SJSA1 (cell line): ENCODE measurements at regions not wholly inside any gene's neighbourhood (a gene's known extent, or its start where the extent isn't known, plus 50 kb on each side); places are given as distances from the start of the nearest gene placed in this dataset.
A peak's percentile ranks its signal among the peaks of the same experiment; 100 is the strongest.

Experiments
- DNase-seq, 2 experiments: peaks; one replicate each; pipeline ENCODE4 v3.0.0-alpha.2; 2015 to 2020; ENCODE audit warnings: low spot score in 2 of 2, low read depth in 1 of 2
- H3K27ac ChIP-seq: fragments of 250-450 bp; sonication (Bioruptor Pico); 2 replicates; pipeline ENCODE4 v1.5.1; 2020; ENCODE audit warnings: mild to moderate bottlenecking, moderate library complexity
- H3K27me3 ChIP-seq: fragments of 250-450 bp; sonication (Bioruptor Pico); replicated peaks from 2 replicates; pipeline ENCODE4 v1.5.1; 2020; ENCODE audit warnings: mild to moderate bottlenecking, moderate library complexity
- H3K36me3 ChIP-seq: fragments of 250-450 bp; sonication (Bioruptor Pico); 2 replicates; pipeline ENCODE4 v1.5.1; 2020; ENCODE audit warnings: mild to moderate bottlenecking
- H3K4me1 ChIP-seq: fragments of 250-450 bp; sonication (Bioruptor Pico); replicated peaks from 2 replicates; pipeline ENCODE4 v1.6.1; 2021; ENCODE audit warnings: mild to moderate bottlenecking
- H3K4me3 ChIP-seq: fragments of 250-450 bp; sonication (Bioruptor Pico); 2 replicates; pipeline ENCODE4 v1.5.1; 2020; ENCODE audit warnings: mild to moderate bottlenecking
- H3K9me3 ChIP-seq: fragments of 250-450 bp; sonication (Bioruptor Pico); replicated peaks from 2 replicates; pipeline ENCODE4 v1.5.1; 2020; ENCODE audit warnings: mild to moderate bottlenecking

DNA sequence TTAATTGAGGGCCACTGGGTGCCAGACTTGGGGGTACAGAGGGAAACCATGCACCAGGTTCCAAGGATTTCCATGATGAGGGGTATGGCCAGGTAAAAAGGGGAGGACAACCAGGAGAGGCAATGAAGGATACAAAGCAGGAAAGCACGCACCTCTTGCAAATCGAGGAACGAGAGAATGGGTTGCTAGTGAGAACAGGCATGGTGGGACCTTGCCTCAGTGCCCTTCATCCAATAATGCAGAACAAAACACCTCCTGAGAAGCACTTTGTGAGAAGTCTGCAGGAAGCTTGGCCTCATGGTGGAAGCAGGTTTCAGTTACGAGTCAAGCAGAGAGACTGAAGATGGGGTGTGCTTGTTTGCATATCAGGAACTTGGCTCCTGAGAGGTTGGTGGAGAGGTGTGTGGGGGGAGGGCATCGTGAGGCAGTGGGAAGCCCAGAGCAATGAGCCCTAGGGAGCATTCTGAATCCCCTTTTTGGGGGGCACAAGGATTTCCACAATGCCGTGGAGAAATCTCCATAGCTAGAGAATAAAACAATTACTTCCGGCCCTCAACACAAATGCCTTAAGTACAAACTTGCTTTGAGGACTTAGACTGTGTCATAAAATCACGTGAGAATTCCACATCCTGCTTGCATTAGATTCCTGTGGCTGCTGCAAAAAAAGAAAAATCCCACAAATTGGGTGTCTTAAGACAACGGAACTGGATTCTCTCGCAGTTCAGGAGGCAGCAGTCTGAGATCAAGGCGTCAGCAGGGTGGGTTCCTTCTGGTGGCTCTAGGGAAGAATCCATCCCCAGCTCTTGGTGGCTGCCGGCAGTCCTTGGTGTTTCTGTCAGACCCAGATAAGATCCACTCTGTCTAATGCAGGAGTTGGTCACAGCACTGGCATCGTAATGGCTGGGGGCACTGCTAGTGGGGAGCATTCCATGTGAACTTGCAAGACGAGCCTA lies 54.9 kb upstream of the BACE2 start:
- Histone ChIP-seq H3K9me3 (no peaks in the 10 kb centered on the region), H3K4me1 (no peaks in the 10 kb centered on the region), H3K4me3 (no peak overlapping the region), H3K27ac (no peak overlapping the region), H3K27me3 (no peaks in the 10 kb centered on the region), H3K36me3 (no peaks in the 10 kb centered on the region)
- peak in 1 of 2 experiments; percentile 9 for DNase-seq

DNA sequence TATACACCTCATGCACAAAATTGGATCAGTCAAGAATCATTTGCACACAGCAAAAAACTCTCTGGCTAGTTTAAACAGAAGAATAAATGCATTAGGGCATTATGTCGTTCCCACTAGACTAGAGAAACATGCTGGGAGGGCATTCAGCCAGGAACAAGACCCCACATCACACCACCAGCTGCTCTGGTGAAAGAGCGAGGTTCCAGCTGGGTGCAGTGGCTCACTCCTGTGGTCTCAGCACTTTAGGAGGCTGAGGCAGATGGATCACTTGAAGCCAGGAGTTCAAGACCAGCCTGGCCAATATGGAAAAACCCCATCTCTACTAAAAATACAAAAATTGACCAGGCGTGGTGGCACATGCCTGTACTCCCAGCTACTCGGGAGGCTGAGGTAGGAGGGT lies 52.1 kb upstream of the BACE2 start:
- H3K9me3 ChIP-seq, result no peaks in the 10 kb centered on the region
- H3K36me3 ChIP-seq, result no peaks in the 10 kb centered on the region
- H3K4me3 ChIP-seq, result no peak overlapping the region
- H3K27me3 ChIP-seq, result no peaks in the 10 kb centered on the region
- no peaks in the 10 kb centered on the region for H3K4me1 ChIP-seq
- DNase-seq, result no peak
- H3K27ac ChIP-seq, result no peak overlapping the region
